T-helper 1 cell treated with Interleukin-12 subunit alpha and Interleukin-12 subunit beta and Interleukin-4 antibody, amounts not matched to agents 30 ng/mL and 1 ng/mL, for 36 hours (primary cell): ENCODE measurements at regions not wholly inside any gene's neighbourhood (a gene's known extent, or its start where the extent isn't known, plus 50 kb on each side); places are given as distances from the start of the nearest gene placed in this dataset.

Experiments
- intact Hi-C: fragments of 100-400 bp; cut with micrococcal nuclease; formaldehyde crosslinking; loops from one replicate; pipeline ENCODE4 v1.15.1; 2024

GRCh38 chr5:3542769-3543168 lies 52.9 kb upstream of the IRX1 start:
- intact Hi-C loops, result no loop called here

GRCh38 chr5:3542158-3542557 lies 53.5 kb upstream of the IRX1 start:
- intact Hi-C loops, result no loop called here

DNA sequence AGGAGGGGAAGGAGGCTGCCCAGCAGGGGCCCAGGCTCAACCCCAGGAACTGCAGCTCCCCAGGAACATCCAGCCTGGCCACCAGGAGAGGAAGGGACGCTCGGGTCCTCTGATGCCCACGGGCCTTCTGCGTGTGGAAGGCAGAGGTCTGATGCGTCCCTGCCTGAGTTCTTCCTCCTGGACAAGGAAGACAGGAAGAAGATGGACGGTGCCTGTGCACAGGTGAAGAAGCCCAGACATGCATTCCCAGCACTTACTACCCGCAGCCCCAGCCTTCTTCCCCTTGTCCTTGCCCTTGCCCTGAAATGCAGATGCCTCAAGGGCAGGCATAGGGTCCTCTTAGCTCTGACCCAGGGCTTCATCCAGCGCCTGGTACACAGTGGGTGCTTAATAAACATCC lies 56.7 kb upstream of the IRX1 start:
- intact Hi-C loops, result no loop called here

- intact Hi-C loops, result no loop called here
These were observed 57.7 kb upstream of the IRX1 start for GRCh38 chr5:3537942-3538341.

DNA sequence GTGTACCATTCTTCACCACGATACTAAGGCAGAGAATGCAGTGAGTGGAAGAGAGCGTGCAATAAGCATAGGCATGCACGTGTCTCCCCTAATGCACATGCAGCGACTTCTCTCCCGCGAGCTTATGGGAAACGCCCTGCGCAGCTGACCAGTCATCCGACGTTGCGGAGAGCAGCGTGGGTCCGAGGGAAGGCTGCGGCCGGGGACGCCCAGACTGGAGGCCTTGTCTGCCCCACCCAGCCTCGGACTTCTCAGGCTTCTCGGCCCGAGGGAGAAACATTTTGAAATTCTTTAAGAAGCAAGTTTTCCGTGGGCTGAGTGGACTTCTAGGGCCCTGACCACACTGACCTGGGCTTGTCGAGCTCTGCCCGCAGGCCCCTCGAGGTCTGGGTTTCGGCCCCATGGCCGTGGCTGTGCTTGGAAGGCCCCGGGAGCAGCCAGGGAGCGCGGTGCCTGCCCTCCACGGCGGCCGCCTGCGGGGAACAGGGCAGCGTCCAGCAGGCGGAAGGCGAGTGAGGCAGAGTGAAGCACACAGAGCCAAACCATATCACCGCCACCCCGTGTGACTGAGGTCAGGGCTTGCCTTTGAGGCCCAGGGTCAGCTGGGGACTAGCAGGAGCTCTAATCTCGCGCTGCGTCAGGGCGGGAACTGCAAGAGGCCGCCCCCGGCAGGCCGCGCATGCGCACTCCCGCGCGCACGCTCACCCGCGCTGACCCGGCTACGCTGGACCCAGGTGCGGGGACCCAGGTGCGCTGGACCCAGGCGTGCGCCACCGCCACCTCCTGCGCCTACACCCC lies 60.0 kb upstream of the IRX1 start:
- intact Hi-C loops, result no loop called here

- intact Hi-C loops, result no loop called here
These were observed 60.6 kb upstream of the IRX1 start for GRCh38 chr5:3534997-3535396.

GRCh38 chr5:3531320-3531986 lies 64.2 kb upstream of the IRX1 start:
- intact Hi-C loops, result no loop called here

DNA sequence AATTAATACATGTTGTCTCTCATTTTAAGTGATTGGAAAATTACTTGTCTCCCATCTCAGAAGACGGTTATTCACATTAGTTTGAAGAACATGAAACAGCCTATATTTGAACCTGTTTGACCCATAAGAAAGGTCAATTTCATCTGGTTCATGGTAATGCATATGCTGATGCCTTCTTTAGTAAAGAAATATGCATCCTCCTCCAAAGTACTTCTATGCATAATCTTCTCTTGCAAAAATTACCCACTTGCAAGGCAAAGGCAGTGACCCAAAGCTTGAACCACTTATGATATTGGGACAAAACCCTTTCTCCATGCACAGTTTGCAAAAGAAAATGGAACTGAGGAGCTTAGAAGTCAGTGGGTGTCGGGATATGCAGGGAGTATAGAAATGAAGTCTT lies 65.4 kb upstream of the IRX1 start:
- intact Hi-C loops, result no loop called here

DNA sequence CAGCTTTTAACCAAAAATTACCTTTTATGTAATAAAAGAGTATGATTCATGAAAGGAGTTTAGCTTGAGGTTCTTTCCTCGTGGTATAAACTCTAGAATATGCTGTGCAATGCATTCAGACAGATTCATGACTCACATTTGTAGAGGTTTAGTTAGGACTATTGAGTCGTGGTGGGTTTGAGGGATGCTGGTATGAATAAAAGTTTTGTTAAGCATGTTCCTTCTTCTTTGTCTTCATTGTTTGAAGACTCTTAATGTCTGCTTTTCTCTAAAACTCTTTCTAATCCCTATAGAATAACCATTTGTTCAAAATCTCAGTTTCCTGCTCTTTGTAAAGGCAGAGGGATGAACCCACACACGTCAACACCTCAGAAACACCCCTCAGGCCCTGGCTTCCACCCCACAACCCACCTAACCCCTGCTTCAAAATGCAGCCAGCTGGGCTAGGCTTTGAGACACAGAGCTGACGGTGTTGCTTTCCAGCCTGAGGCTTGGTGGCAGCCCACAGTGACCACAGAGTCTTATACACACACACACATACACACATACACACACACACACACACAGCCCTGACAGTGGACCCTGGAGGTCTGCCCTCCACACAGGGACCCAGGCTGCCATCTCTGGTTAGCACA lies 69.0 kb upstream of the IRX1 start:
- intact Hi-C loops, result no loop called here

DNA sequence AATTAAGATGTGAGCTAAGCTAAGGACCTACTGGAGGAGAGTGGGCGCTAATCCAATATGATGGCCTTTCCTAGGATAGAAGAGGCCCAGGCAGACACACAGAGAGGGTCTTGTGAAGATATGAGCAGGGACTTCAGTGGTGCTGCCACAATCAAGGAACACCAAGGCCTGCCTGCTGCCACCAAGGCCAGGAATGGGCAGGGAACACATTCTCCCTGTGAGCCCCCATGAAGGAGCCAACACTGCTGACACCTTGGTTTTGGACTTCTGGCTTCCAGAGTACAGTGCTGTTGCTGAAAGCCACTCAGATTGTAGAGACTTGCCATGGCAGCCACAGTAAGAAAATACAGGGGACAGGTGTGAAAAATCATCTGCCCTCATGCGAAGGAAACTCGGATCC lies 73.1 kb upstream of the IRX1 start:
- intact Hi-C loops, result no loop called here

- intact Hi-C loops, result loop anchor here (2.0 kb wide), 1 partner anchor 46 kb away; no protein-coding TSS in a partner anchor
These were observed 77.1 kb upstream of the IRX1 start for GRCh38 chr5:3518576-3518975.

DNA sequence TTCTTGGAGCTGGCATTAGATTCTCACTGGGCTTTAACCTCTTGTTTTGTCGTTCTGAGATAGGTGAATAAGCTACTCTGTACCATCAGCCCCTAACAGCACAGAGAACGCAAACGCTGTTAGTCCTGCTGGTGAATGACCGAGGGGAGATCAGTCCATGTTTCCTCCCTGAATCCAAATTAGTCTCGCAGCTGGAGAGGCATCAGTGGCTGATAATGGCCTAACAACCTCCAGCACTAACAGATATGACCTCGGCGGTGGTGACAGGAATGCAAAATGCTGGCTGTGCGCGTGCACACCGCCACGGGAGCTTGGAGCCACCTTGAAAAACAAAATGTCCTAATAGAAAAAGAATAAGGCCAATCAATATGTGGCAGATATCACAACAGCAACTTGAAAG lies 77.6 kb upstream of the IRX1 start:
- intact Hi-C loops, result loop anchor here (2.0 kb wide), 1 partner anchor 45 kb away; no protein-coding TSS in a partner anchor

GRCh38 chr5:3517348-3517747 lies 78.3 kb upstream of the IRX1 start:
- intact Hi-C loops, result no loop called here

DNA sequence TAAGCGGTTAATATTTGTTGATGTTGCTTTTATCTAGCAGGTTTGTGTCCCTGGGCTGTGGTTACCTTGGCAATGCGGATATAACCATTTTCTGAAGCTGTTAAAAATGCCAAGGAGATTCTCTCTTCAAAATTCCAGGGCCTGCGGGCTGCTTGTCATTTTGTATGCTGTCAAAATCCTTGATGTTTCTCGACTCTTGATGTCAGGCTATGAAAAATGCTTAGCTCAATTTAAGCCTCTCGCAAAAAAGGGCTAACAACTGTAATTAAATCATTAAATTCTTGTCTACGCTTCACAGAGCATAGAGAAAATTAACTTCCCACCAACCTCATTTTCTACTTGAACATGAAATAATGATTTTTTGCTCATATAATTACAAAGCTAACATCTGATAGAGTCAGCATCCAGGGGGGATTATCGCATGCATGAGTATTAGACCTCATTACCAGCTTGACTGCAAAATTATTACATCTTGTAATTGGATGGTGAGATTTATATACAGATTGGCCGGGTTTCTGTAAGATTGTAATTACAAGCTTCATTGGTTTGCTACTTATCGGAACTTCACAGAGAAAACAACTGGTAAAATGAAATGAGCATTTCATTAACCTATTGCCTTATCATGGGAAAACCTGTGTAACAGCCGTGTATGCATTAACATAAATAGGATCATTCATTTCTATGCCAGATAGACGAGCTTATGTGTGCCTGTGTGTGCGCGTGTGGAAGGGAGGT lies 83.1 kb upstream of the IRX1 start:
- intact Hi-C loops, result no loop called here

DNA sequence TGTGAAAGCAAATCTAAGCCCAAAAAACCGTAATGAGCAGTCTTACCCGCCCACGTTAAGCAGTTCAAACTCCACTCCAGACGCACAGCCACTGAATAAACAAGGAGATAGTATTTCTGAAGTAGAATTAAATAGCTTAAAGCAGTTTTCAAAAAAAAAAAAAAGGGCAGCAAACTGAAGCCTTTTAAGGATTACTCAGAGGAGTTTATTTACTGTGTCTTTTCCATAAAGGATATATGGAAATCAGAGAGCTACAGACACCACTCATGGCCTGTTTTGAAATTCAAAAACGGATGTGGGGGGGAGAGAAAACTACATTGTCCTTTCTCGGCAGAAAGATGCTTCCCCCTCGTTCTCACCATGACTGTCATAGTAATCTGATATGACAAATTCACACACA lies 83.7 kb upstream of the IRX1 start:
- intact Hi-C loops, result no loop called here

GRCh38 chr5:3511519-3511918 lies 84.1 kb upstream of the IRX1 start:
- intact Hi-C loops, result no loop called here

GRCh38 chr5:3510642-3511417 lies 84.8 kb upstream of the IRX1 start:
- intact Hi-C loops, result no loop called here

GRCh38 chr5:3509290-3509689 lies 86.3 kb upstream of the IRX1 start:
- intact Hi-C loops, result no loop called here

DNA sequence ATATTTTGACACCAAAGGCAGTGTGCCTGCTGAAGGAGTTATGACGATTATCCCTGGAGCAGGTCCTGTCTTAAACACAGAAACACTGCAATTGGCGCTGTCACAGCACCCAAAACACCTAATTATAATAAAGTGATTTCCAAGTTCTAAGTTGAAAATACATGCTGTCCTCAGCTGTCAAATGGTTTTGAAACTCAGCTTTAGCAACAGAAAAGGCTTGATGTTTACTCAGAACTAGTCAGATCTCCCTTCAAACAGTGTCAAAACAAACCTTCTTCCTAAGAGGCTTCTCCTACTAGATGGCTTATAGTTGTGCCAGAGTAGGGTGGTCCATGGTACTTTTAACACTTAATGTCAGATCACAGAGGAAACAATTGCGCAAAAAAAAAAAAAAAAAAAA lies 87.2 kb upstream of the IRX1 start:
- intact Hi-C loops, result no loop called here

DNA sequence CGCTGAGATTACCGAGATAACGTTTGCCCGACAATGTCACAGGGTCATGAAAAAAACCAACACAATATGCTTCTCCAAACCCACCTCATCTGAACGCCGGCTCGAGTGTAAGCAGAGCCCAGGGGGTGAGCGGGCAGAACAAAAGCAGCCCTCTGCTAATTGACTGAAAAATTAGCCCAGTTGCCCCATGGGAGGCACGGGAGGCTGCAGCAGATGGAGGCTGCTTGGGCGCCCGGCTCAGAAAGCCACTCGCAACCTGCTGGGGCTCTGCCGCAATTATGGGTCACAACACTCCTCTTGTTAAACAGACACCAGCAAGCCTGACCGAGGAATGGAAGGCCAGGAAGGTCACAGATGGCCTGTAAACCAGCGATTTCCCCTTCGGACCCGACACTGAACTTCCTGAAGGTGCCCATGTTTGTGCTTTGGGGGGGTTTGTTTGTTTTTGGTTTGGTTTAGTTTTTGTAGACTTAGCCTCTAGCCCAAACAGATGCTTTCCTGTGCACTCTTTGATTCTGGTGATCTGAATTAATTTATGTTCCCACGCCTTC lies 104.6 kb upstream of the IRX1 start:
- intact Hi-C loops, result no loop called here
